RPMI8226 (cell line): ENCODE measurements at regions not wholly inside any gene's neighbourhood (a gene's known extent, or its start where the extent isn't known, plus 50 kb on each side); places are given as distances from the start of the nearest gene placed in this dataset.
"Not testable (repeated sequence)": the region's sequence is repeated elsewhere in the genome, so short reads cannot be mapped to it uniquely, and the experiment has no call there.

Experiments used
- DNase-seq: peaks from one replicate; pipeline ENCODE4 v3.0.0-alpha.2; 2015

DNA sequence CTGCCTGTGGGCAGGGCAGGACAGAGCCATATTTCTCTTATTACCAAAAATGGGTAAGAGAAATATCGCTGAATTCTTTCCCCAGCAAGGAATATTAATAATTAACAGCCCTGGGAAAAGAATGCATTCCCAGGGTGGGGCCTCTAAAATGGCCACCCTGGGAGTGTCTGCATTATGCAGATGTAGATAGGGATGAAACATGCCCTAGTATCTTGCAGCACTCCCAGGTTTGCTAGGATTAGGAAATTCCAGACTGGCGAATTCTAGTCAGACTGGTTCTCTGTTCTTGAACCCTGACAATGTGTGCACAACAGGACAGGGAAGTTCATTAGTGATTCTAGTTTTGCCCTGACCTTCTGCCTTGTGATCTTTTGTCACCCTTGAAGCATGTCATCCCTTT lies 1069.3 kb downstream of the CDH9 start:
- DNase-seq, result not testable (repeated sequence)

DNA sequence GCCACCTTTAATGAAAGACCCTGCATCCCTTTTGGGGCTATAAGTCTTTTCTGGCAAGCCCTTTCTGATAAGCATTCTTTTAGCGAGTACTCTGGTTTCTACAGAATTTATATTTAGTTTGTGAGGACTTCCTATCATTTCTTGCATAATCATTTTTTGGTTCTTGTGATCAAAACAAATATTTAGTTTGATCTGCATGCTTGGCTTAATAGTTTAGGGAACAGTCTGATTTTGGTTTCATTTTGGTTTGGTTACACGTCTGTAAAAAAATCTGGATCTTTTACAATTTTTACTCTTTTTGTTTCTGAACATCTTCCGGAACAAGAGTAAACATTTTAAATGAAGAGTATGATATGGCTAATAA lies 1074.4 kb downstream of the CDH9 start:
- no peak for DNase-seq

DNA sequence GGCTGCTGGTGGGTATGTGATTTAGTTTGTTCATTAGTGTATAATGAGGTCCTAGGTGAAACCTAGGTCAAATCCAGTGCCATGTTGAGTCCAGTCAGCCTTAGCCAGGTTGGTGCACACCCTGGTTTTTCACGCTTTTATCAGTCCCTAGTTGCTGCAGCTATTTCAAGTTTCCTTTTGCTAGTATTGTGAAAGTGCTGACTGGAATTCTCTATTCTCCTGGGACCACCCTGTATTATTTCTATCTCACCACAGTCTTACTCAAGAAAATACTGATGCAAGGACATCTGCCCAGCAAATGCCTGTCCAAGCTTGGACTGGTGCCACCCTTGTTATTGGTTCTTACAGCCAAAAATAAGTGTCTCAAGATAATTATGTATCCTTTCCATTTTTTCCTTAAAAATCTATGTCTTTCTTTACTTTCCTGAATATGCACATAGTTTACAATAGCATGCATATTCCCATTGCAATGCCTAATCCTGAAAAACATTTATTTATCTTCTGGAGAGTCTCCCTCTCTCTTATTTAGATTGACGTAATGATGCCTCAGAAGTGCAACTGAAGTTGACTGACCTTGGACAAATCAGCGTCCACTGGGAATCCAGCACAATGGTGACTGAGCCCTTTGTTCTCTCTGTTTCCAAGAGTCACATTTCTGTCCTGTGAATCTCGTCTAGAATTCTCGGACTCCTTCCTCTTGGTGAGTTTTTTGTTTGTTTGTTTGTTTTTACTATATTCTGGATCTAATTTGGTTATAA lies 1075.0 kb downstream of the CDH9 start:
- DNase-seq, result peak; percentile 72

DNA sequence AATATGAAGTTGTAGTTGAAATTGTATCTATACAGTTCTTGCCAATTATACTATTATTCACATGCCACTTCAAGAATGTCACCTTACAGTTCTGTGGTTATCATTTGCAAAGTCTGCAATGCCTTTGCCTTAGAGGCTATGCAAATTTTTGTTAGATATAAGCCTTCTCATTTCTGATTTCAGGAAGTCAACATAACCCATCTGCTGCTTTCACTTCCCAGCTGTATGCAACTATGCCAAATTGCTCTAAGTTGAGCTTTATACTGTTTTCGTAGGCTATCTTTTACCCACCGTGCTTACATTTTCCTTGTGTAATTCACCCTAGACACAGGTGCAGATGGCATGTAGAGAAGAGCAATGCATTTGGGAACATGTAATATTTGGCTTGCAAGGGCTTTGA lies 1083.0 kb downstream of the CDH9 start:
- peak; percentile 62 for DNase-seq

DNA sequence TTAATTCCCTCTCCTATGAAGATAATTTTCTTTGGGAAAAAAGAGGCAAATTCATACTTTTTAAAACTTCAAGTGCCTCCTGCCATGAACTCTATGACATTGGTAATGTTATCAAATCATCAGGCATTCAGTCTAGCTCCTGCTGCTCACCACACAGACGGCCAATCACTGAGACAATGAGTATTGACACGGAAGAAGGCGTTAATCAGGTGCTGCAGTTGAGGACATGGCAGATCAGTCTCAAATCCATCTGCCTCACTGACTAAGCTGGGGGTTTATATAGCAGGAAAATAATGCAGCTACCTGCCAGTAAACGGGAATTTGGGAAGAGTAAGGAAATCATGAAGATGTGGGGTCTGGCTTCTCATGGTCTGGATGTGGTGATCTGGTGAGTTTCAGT lies 1087.7 kb downstream of the CDH9 start:
- no peak for DNase-seq

DNA sequence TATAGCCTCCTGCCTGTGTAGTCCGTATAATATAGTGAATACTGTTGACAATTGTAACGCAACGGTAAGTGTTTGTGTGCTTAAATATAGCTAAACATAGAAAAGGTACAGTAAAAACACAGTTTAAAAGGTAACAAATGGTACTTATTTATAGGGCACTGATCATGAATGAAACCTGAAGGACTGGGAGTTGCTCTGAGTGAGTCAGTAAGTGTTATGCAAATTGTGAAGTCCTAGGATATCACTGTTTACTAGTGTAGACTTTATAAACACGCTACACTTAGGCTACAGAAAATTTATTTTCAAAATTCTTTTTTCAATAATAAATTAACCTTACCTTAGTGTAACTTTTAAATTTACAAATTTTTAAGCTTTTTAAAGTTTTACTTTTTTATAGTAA lies 1090.1 kb downstream of the CDH9 start:
- DNase-seq, result no peak

DNA sequence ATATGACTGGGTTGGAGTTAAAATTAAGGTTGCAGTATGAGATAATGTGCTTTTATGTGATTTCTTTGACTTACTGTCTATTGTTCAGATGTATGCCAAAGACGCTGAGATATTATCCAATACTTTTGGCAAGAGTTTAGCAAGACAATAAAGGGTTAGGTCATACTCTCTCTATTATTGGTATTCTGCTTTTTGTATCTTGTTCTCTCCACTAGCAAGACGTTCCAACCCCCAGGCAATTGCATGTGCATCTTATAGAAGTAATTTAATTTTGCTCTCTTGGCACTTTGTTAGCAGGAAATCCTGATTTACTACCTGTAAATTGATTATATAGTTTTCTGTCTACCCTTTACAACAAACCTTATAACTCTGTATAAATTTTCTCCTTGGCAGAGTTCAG lies 1093.6 kb downstream of the CDH9 start:
- no peak for DNase-seq

DNA sequence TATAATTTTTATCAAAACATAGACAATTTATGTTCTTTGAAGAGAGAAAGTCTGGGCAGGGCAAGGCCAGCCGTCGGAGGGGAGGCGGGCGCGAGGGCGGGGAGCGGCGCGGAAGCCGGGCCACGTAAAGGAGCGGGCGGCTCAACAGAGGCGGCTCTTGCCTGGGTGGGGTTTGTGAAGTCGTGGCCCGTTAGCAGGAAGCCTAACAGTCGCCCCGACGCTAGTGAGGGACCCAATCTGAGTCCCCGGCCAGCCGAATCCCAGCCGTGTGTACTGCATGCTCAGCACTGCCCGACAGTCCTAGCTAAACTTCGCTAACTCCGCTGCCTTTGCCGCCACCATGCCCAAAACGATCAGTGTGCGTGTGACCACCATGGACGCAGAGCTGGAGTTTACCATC lies 1129.2 kb downstream of the CDH9 start:
- DNase-seq, result no peak

DNA sequence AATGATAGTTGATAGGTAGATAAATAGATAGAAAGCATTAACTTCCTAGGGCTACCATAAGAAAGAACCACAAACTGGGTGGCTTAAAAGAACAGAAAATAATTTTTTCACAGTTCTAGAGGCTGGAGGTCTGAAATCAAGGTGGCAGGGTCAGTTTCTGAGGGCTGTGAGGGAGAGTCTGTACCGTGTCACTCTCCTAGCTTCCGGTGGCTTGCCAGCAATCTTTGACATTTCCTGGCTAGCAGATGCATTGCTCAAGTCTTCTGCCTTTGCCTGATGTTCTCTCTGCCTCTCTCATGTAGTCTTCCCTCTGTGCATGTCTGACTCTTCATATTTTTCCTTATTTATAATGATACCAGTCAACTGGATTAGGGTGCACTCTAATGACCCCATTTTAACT lies 1132.7 kb downstream of the CDH9 start:
- no peak for DNase-seq

DNA sequence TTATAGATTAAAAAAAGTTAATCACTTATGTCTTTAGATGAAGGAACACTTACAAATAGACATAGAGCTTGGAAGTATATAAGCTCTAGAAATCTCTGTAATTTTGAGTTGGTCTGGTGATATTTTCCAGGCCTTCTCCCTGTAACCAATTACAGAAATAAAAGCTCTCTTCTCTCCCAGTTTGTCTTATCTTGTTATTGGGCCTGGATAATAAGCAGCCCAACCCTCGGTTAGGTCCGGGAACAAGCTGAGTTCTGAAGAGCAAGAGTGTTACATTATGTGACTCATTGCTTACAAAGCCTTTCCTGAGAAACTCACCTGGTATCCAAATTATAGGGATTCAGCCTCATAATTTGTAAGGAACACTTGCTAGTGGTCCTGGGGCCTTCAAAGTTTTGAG lies 1146.2 kb downstream of the CDH9 start:
- DNase-seq, result no peak

DNA sequence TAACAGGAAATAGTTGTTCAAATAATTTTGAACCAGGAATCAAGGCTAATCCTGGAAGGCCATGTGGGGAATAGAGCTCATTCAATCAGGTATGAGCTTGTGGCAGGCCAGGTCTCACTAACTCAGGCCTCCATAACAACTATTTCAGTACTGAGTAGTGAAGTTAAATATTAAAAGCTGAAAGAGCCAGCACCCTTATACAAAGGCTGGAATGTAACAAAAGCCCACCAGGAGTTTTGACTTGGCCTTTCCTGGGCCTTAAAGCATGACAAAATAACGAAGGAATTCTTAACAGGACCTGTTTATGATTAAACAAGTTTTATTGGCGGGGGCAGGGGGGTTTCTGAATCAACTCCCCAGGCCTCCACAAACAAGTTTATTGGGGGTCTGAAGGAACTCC lies 1146.7 kb downstream of the CDH9 start:
- no peak for DNase-seq

DNA sequence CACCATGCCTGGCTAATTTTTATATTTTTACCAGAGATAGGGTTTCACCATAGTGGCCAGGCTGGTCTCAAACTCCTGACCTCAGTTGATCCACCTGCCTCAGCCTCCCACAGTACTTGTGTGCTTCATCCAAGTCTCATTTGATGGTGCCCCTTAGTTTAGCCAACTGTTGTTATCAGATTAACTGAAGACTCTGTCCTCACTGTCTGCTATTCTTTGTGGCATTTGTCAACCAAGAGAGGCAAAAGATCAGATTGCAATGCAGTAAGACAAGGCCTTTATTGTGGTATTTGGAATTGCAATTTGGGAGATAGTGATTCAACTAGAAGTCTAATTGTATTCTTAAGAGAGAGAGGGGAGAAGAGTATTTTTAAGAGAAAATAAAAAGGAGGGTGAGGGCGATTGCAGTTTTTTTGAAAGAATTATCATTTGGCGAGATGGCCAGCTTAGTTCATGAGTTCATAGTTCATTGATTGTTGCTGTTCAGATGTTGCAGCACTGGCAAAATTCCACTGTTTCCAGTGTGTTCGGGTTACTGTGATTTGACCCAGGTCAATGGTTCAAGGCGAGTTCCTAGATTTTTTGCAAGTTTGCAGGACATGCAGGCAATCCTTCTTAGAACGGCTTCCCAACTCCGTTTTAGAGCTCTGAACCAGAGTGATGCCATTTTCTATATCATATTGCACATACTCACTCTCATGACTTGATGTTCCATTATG lies 1156.9 kb downstream of the CDH9 start:
- DNase-seq, result no peak

DNA sequence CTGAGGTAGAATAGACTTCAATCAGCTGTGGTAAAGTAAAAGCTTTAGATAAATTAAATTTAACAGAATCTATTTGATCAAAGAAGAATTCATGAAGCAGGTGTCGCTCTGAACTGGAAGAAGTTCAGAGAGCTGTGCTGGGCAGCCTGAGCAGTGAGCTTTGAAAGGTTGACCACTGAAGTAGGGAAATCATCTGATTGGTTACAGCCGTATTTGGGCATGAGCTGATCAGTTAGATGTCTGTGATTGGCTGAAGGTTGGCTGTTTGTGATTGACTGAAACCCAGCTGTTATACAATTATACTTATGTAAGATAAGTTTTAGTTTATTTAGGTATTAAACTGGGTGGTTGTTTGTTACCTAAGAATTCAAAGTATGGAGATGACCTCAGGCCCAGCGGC lies 1174.6 kb downstream of the CDH9 start:
- no peak for DNase-seq

DNA sequence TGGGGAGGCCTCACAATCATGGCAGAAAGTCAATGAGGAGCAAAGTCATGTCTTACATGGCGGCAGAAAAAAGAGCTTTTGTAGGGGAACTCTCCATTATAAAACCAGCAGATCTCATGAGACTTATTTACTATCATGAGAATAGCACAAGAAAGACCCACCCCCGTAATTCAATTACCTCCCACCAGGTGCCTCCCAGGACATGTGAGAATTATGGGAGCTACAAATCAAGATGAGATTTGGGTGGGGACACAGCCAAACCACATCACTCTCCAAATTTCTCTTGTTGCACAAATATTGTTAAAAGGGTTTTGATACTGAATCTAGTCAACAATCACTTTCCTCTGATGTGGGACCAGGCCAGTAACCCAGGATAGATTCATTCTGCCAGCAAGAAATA lies 1176.1 kb downstream of the CDH9 start:
- DNase-seq, result peak; percentile 14

DNA sequence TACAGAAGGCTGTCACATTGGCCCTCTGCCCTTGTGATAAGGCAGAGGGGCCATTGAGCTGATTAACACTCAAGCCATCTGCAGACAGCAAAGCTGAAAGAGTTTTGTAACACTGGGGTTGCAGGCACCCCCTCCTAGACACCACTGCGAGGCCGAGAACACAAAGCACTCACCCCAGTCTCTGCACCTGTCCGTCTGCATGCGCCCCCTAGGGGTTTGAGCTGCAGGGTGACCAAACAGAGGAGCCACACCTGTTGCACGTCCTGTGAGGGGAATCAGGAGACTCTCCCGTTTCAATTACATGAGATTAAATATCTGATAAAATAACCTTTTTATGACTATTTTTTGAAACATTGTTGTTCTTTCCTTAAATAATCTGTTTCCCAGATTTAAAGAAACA lies 1180.4 kb downstream of the CDH9 start:
- peak; percentile 32 for DNase-seq

DNA sequence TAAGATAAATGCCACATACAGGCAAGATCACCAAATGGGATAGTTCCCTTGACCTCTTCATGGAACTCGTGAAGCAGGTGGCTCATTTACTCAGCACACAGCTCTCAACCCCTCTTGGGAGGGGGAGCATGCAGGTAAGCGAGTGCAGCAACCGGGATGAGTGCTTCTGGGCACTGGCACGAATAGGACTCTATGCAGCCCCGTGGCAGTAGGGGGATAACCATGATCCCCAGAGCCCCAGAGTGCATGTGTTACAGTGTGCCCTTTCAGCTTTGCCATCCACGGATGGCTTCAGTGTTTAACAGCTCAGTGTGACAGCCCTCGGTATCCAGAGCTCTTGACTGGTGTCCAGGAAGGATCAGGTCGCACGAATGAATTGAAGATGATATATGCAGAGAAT lies 1187.1 kb downstream of the CDH9 start:
- no peak for DNase-seq

DNA sequence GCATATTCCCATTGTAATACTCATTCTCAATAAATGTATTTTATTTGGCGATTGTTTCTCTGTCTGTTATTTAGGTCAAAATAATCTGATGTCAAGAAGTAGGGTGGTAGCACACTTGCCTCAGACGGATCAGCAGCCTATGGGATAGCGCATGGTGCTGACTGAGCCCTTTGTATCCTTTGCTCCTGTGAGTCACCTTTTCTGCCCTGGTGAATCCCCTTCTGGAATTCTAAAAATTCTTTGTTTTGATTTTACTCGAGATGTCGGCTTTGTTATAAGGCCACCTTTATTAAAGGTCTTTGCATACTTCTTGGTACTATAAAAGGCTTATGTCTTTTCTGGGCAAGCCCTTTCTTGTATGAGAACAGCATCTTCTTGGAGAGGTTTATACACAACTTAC lies 1187.8 kb downstream of the CDH9 start:
- DNase-seq, result no peak

DNA sequence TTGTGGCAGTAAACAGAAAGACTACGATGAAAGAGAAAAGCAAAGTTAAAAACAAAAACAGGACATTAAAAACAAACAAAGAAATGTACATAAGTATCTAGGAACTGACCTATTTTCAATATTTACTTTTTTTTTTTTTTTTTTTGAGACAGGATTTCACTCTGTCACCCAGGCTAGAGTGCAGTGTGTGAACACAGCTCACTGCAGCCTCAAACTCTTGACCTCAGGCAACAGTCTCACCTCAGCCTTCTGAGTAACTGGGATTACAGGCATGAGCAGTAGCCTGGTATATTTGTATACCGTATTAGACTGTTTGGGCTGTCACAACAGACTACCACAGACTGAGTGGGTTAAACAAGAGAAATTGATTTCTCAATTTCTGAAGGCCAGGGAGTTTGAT lies 1189.1 kb downstream of the CDH9 start:
- DNase-seq, result no peak

DNA sequence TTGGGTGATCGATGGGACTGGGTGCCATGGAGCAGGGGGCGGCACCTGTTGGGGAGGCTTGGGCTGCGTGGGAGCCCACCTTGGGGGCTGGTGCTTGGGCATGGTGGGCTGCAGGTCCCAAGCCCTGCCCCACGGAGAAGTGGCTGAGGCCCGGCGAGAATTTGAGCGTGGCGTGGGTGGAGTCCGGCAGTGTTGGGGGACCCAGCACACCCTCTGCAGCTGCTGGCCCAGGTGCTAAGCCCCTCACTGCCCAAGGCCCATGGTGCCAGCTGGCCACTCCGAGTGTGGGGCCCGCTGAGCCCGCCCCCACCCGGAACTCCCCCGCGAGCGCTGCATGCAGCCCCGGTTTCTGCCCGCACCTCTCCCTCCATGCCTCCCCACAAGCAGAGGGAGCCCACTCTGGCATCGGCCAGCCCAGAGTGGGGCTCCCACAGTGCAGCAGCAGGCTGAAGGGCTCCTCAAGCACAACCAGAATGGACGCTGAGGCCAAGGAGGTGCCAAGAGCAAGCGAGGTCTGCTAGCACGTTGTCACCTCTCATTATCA lies 1178.6 kb upstream of the CDH10 start:
- DNase-seq, result no peak
